ENCODE measurements at regions not wholly inside any gene's neighbourhood (a gene's known extent, or its start where the extent isn't known, plus 50 kb on each side); places are given as distances from the start of the nearest gene placed in this dataset.
"Not testable (repeated sequence)": the region's sequence is repeated elsewhere in the genome, so short reads cannot be mapped to it uniquely, and the experiment has no call there.

DNA sequence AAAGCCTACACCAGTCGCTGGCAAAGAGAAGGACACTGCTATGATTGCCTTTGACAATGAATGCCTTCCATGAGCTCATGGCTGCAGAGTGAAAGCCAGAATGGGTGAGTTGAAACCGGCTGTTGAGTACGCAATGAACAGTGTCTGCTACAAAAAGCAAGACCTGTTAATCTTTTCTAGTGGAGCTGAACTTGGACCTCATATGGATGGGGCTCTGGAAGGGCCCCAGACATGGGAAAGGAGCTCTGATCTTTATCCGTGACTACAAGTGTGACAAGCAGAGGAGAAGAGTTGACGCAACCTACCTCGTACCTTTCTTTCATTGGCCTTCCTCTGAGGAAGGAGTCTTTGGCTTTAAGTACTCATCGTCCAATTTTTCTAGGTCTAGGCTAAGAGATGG, 67.1 kb upstream of the TSC22D1 start:
- TF ChIP-seq POLR2A (IDR thresholded peaks at IDR 0.05; ENCODE audit: low read depth, low read length) (no peak), TAF1 (IDR thresholded peaks at IDR 0.05; ENCODE audit: borderline replicate concordance, low read depth, low read length) (no peak), POLR2AphosphoS5 (IDR thresholded peaks at IDR 0.05; ENCODE audit: low read depth, low read length) (no peak)
- FAIRE-seq (no peak), DNase-seq (ENCODE audit: insufficient read length) (no peak)

DNA sequence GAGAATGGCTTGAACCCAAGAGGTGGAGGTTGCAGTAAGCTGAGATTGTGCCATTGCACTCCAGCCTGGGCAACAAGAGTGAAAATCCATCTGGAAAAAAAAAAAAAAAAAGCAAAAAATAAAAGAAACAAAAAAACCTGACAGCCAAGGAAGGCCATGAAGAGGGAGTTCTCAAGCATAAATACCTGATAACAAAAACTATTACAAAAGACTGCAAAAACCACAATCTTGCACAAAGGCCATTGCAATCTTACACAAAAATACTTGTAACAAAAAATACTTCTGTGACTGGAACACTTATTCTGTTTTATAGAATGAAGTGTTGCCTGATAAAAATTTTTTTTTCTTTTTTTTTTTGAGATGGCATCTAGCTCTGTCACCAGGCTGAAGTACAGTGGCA, 61.5 kb upstream of the TSC22D1 start:
- no peak for TF ChIP-seq TAF1 (IDR thresholded peaks at IDR 0.05; ENCODE audit: borderline replicate concordance, low read depth, low read length)
- no peak for TF ChIP-seq POLR2AphosphoS5 (IDR thresholded peaks at IDR 0.05; ENCODE audit: low read depth, low read length)
- no peak for TF ChIP-seq POLR2A (IDR thresholded peaks at IDR 0.05; ENCODE audit: low read depth, low read length)

DNA sequence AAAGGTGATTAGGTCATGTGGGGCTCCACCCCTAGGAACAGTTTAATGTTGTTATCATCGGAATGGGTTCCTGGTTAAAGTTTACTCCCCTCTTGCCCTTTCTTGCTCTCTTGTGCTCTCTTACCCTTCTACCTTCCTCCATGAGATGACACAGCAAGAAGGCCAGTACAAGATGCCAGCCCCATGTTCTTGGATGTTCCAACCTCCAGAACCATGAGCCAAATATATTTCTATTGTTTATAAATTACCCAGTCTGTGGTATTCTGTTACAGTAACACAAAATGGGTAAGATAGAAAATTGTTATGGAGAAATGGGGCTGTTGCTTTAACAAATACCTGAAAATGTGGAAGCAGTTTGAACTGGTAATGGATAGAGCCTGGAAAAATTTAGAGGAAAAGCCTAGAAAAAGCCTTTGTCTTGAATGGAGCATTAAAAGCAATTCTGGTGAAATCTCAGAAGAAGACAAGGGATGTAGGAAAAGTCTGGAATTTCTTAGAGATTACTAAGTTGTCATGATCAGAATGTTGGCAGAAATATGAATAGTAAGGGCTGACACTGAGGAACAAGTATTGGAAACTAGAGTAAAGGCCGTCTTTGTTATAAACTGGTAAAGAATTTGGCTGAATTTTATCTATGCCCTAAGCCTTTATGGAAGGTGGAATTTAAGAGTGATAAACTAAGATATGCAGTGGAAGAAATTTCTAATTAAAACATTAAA, 53.5 kb upstream of the TSC22D1 start:
- TF ChIP-seq POLR2A (IDR thresholded peaks at IDR 0.05; ENCODE audit: low read depth, low read length), result no peak
- no peak for TF ChIP-seq TAF1 (IDR thresholded peaks at IDR 0.05; ENCODE audit: borderline replicate concordance, low read depth, low read length)
- TF ChIP-seq POLR2AphosphoS5 (IDR thresholded peaks at IDR 0.05; ENCODE audit: low read depth, low read length), result no peak
- FAIRE-seq, result no peak
- no peak for DNase-seq (ENCODE audit: insufficient read length)

More for the DNA sequence above, 61.5 kb upstream of the TSC22D1 start:
- no peak for FAIRE-seq
- DNase-seq (ENCODE audit: insufficient read length), result no peak

DNA sequence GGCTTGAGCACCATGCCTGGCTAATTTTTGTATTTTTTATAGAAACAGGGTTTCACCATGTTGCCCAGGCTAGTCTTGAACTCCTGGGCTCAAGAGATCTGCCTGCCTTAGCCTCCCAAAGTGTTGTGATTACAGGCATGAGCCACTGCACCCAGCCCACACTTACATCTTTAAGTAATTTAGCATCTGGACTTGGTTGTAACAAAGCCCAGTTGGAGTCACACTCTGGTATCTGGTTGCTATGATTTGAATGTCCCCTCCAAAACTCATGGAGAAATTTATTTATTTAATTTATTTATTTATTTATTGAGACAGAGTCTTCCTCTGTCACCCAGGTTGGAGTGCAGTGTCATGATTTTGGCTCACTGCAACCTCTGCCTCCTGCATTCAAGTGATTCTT, 52.7 kb upstream of the TSC22D1 start:
- DNase-seq (ENCODE audit: insufficient read length); FAIRE-seq: not testable (repeated sequence)

DNA sequence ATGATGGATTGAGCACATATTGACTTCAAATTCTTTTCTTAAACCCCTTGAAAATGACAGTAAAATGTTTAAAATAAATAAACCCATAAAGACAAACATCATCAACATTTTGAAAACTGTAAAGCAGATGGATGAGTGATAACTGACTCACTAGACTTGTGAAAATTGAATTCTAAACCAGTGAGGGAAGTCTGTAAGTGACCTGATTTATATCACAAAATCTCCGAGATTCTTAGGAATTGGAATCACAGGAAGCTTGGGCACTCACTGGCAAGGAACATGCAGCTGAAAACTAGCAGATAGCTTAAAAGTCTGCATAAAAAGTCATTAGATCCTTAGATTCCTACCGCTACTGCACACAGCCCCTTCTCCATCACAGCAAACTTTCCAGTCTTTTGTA, 51.3 kb upstream of the TSC22D1 start:
- TF ChIP-seq POLR2AphosphoS5 (IDR thresholded peaks at IDR 0.05; ENCODE audit: low read depth, low read length) (no peak), TAF1 (IDR thresholded peaks at IDR 0.05; ENCODE audit: borderline replicate concordance, low read depth, low read length) (no peak), POLR2A (IDR thresholded peaks at IDR 0.05; ENCODE audit: low read depth, low read length) (no peak)
- DNase-seq (ENCODE audit: insufficient read length), result no peak
- FAIRE-seq, result no peak

DNA sequence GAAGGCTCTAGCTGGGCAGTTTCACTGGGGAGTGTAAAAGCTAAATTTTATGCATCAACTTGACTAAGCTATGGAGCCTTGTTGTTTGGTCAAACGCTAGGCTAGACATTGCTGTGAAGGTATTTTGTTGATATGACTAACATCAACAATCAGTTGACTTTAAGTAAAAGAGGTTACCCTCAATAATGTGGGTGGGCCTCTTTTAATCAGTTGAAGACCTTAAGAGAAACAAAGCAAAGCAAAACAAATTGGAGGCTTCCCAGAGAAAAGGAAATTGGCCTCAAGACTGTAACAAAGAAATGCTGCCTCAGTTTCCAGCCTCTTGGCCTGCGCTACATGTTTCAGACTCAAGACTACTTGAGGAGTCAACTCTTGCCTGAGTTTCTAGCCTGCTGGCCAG, 50.0 kb upstream of the TSC22D1 start:
- DNase-seq (ENCODE audit: insufficient read length), result no peak
- TF ChIP-seq POLR2AphosphoS5 (IDR thresholded peaks at IDR 0.05; ENCODE audit: low read depth, low read length), result no peak
- no peak for TF ChIP-seq TAF1 (IDR thresholded peaks at IDR 0.05; ENCODE audit: borderline replicate concordance, low read depth, low read length)
- no peak for TF ChIP-seq POLR2A (IDR thresholded peaks at IDR 0.05; ENCODE audit: low read depth, low read length)
- FAIRE-seq, result no peak
